A549 (cell line): ENCODE measurements at regions not wholly inside any gene's neighbourhood (a gene's known extent, or its start where the extent isn't known, plus 50 kb on each side); places are given as distances from the start of the nearest gene placed in this dataset.

Experiments
- ATAC-seq, 2 experiments: fragments of 200-7000 bp in 1 of 2; fragments of >200 bp in 1 of 2; cut with Nextera tagmentation in 1 of 2; cut with Tn5 transposase in 1 of 2; 3 replicates each; pipeline versions ENCODE4 v1.8.0 to v1.9.1; 2018 to 2020; ENCODE audit warnings: mild to moderate bottlenecking in 1 of 2, moderate library complexity in 1 of 2
- CTCF ChIA-PET: fragments of 300-600 bp; sonication (Branson Sonifier 250); formaldehyde crosslinking; extraction: SDS; loops from one replicate; lab custom pipeline; 2021; ENCODE audit warnings: antibody characterized with exemption, inconsistent platforms; lab: Yijun Ruan, JAX
- POLR2A ChIA-PET: fragments of 350-600 bp; formaldehyde crosslinking; extraction: SDS; loops from one replicate; lab custom pipeline; 2021; ENCODE audit warnings: antibody characterized with exemption, inconsistent platforms; lab: Yijun Ruan, JAX
- DNase-seq, 2 experiments: peaks; one replicate each; pipeline versions ENCODE4 v3.0.0 to v3.0.0-alpha.2; 2011 to 2016; ENCODE audit warnings: low read depth in 1 of 2, low spot score in 1 of 2
- FAIRE-seq: peaks from 2 replicates; lab custom pipeline; 2011; peaks lifted over from hg19 to GRCh38; lab: Jason Lieb, UNC
- H3K27ac ChIP-seq, 2 experiments: fragments of >200 bp; sonication (Bioruptor Twin); formaldehyde crosslinking; 3 replicates each; pipeline ENCODE4 v1.5.1; 2016 to 2017
- H3K4me1 ChIP-seq: fragments of >200 bp; sonication (Bioruptor Twin); formaldehyde crosslinking; 3 replicates; pipeline ENCODE4 v1.6.1; 2016
- H3K4me2 ChIP-seq: fragments of >200 bp; sonication (Bioruptor Twin); formaldehyde crosslinking; 3 replicates; pipeline ENCODE4 v1.6.1; 2016
- H3K4me3 ChIP-seq: fragments of >200 bp; sonication (Bioruptor Twin); formaldehyde crosslinking; 3 replicates; pipeline ENCODE4 v1.5.1; 2016
- H3K9me3 ChIP-seq: fragments of >200 bp; sonication (Bioruptor Twin); formaldehyde crosslinking; 3 replicates; pipeline ENCODE4 v1.6.1; 2016
- BHLHE40 ChIP-seq: IDR thresholded peaks from 2 replicates; pipeline ENCODE4 v1.6.1; 2012; ENCODE audit warnings: low read depth, low read length, inconsistent platforms
- CBX2 ChIP-seq: fragments of 200-600 bp; sonication (generic); IDR thresholded peaks from 2 replicates; pipeline ENCODE4 v1.6.1; 2016; ENCODE audit warnings: low read depth, mild to moderate bottlenecking, borderline replicate concordance
- CHD2 ChIP-seq: fragments of 150-350 bp; IDR thresholded peaks from 2 replicates; pipeline ENCODE4 v1.6.1; 2014; ENCODE audit warnings: low read length; ENCODE audit not compliant: partially characterized antibody
- E2F6 ChIP-seq: IDR thresholded peaks from 2 replicates; pipeline ENCODE4 v1.6.1; 2012; ENCODE audit warnings: low read depth, borderline replicate concordance
- EP300 ChIP-seq, 2 experiments: fragments of >200 bp; sonication (Bioruptor Twin); formaldehyde crosslinking; IDR thresholded peaks; 2 replicates in 1 of 2; 3 replicates in 1 of 2; pipeline ENCODE4 v1.6.1; 2016 to 2017
- ESRRA ChIP-seq: fragments of 150-350 bp; IDR thresholded peaks from 2 replicates; pipeline ENCODE4 v1.6.1; 2014; ENCODE audit warnings: mild to moderate bottlenecking, low read length, borderline replicate concordance
- FOXS1 ChIP-seq: fragments of 250-450 bp; sonication (Bioruptor Pico); IDR thresholded peaks from 2 replicates; pipeline ENCODE4 v1.5.0; 2020; ENCODE audit warnings: mild to moderate bottlenecking, moderate library complexity
- HDAC2 ChIP-seq: fragments of 200-600 bp; sonication (generic); IDR thresholded peaks from 2 replicates; pipeline ENCODE4 v1.6.1; 2016
- HES2 ChIP-seq: fragments of >200 bp; sonication (Bioruptor Twin); formaldehyde crosslinking; IDR thresholded peaks from 2 replicates; pipeline ENCODE4 v1.6.1; 2016
- HEYL ChIP-seq: fragments of 250-450 bp; sonication (Bioruptor Pico); IDR thresholded peaks from 2 replicates; pipeline ENCODE4 v1.8.0; 2021; ENCODE audit warnings: mild to moderate bottlenecking, moderate library complexity
- HOXB13 ChIP-seq: fragments of 250-450 bp; sonication (Bioruptor Pico); IDR thresholded peaks from 2 replicates; pipeline ENCODE4 v1.5.0; 2020; ENCODE audit warnings: low read depth, mild to moderate bottlenecking, moderate library complexity
- HOXB5 ChIP-seq: fragments of 250-450 bp; sonication (Bioruptor Pico); IDR thresholded peaks from 2 replicates; pipeline ENCODE4 v1.5.0; 2020; ENCODE audit warnings: mild to moderate bottlenecking, moderate library complexity
- JUNB ChIP-seq: fragments of >200 bp; sonication (Bioruptor Twin); formaldehyde crosslinking; IDR thresholded peaks from 2 replicates; pipeline ENCODE4 v1.6.1; 2016
- KDM5A ChIP-seq: fragments of 200-600 bp; sonication (generic); IDR thresholded peaks from 2 replicates; pipeline ENCODE4 v1.6.1; 2016; ENCODE audit warnings: antibody characterized with exemption, mild to moderate bottlenecking
- MAZ ChIP-seq: fragments of 150-350 bp; IDR thresholded peaks from 2 replicates; pipeline ENCODE4 v1.6.1; 2014; ENCODE audit warnings: antibody characterized with exemption, low read depth, low read length, borderline replicate concordance
- NFE2L2 ChIP-seq: fragments of 150-350 bp; conservative IDR thresholded peaks from 2 replicates; pipeline ENCODE4 v1.6.1; 2014; ENCODE audit warnings: low read length
- RARB ChIP-seq: fragments of 250-450 bp; sonication (Bioruptor Pico); IDR thresholded peaks from 2 replicates; pipeline ENCODE4 v1.8.0; 2021; ENCODE audit warnings: mild to moderate bottlenecking, moderate library complexity
- REST ChIP-seq: fragments of 200-600 bp; sonication (generic); IDR thresholded peaks from 2 replicates; pipeline ENCODE4 v1.6.1; 2016; ENCODE audit warnings: antibody characterized with exemption, mild to moderate bottlenecking, moderate library complexity
- SMC3 ChIP-seq: fragments of >200 bp; sonication (Bioruptor Twin); formaldehyde crosslinking; IDR thresholded peaks from 3 replicates; pipeline ENCODE4 v1.6.1; 2018; ENCODE audit warnings: inconsistent platforms
- SREBF2 ChIP-seq: fragments of 450-650 bp; IDR thresholded peaks from 2 replicates; pipeline ENCODE4 v1.6.1; 2014; ENCODE audit warnings: mild to moderate bottlenecking, moderate library complexity
- TP53 ChIP-seq: fragments of 250-450 bp; sonication (Bioruptor Pico); IDR thresholded peaks from 2 replicates; pipeline ENCODE4 v1.5.0; 2021; ENCODE audit warnings: mild to moderate bottlenecking, moderate library complexity
- WGBS: methylation state at CpG from one replicate; pipeline ENCODE4 v1.1.6; 2017; ENCODE audit errors: missing lambda C conversion rate; 5-methylcytosine and 5-hydroxymethylcytosine counted together

- H3K27ac ChIP-seq: no peak overlapping the region
- WGBS: 81% methylated on average over 1 of the region's 1 CpG
- no peaks in the 10 kb centered on the region for H3K4me1 ChIP-seq
- TF ChIP-seq BHLHE40 (no peak), HDAC2 (no peak), SMC3 (no peak), JUNB (no peak), HOXB13 (no peak), HOXB5 (CRISPR knock-in tag) (no peak), CBX2 (no peak), E2F6 (no peak), KDM5A (no peak), REST (no peak), MAZ (no peak)
- H3K4me2 ChIP-seq: no peak overlapping the region
- no peak overlapping the region for H3K4me3 ChIP-seq
- ChIA-PET CTCF (interaction anchor here (1.1 kb wide), 1 partner anchor 28 kb away, joined by 3 read pairs; no protein-coding TSS in a partner anchor), POLR2A (no interaction called here)
- DNase-seq (no peak), ATAC-seq (no peak), FAIRE-seq (no peak)
- H3K9me3 ChIP-seq: no peaks in the 10 kb centered on the region
These were observed 76.2 kb upstream of the CHD1 start for GRCh38 chr5:99004960-99005359.

GRCh38 chr5:99000876-99001275 is 72.1 kb upstream of the CHD1 start:
- ChIA-PET POLR2A (no interaction called here), CTCF (no interaction called here)
- FAIRE-seq: no peak
- 8% methylated on average over 1 of the region's 1 CpG for WGBS
- DNase-seq: no peak
- no peaks in the 10 kb centered on the region for H3K9me3 ChIP-seq
- no peak overlapping the region for H3K4me2 ChIP-seq
- ATAC-seq: no peak; a peak in 1 of 6 replicates
- no peak for TF ChIP-seq SREBF2
- no peak for TF ChIP-seq HES2
- TF ChIP-seq FOXS1 (CRISPR knock-in tag): no peak
- TF ChIP-seq HOXB13: no peak
- no peak for TF ChIP-seq RARB (CRISPR knock-in tag)
- TF ChIP-seq CHD2: no peak
- no peak for TF ChIP-seq REST
- TF ChIP-seq EP300 (IDR thresholded peaks at IDR 0.05): no peak
- no peak for TF ChIP-seq NFE2L2
- TF ChIP-seq TP53 (CRISPR knock-in tag): no peak
- no peak for TF ChIP-seq ESRRA
- TF ChIP-seq HEYL (CRISPR knock-in tag): no peak
- TF ChIP-seq MAZ: no peak
- no peak overlapping the region for H3K4me3 ChIP-seq
- no peak overlapping the region for H3K27ac ChIP-seq
- H3K4me1 ChIP-seq: no peaks in the 10 kb centered on the region
